Common myeloid progenitor, CD34-positive (primary cell): ENCODE measurements at regions not wholly inside any gene's neighbourhood (a gene's known extent, or its start where the extent isn't known, plus 50 kb on each side); places are given as distances from the start of the nearest gene placed in this dataset.

ENCODE experiments used
- CTCF ChIA-PET: fragments of 350-600 bp; sonication (Branson Sonifier 250); formaldehyde crosslinking; loops from one replicate; lab custom pipeline; 2021; ENCODE audit warnings: antibody characterized with exemption; lab: Charles Lee
- POLR2A ChIA-PET: fragments of 350-600 bp; sonication (Branson Sonifier 250); formaldehyde crosslinking; loops from one replicate; lab custom pipeline; 2021; ENCODE audit warnings: antibody characterized with exemption; lab: Charles Lee
- DNase-seq, 3 donors: peaks; one replicate each; pipeline versions ENCODE4 v3.0.0 to v3.0.0-alpha.2; 2013
- H3K27ac ChIP-seq, 2 experiments: 1 replicate in 1 of 2; 2 replicates in 1 of 2; pipeline ENCODE4 v1.7.0; 2013; ENCODE audit warnings: inconsistent platforms in 2 of 2, low read length in 2 of 2, mild to moderate bottlenecking in 2 of 2, low read depth in 1 of 2, moderate library complexity in 1 of 2; ENCODE audit not compliant: severe bottlenecking in 2 of 2, insufficient read depth in 1 of 2, poor library complexity in 1 of 2
- H3K27me3 ChIP-seq, 5 experiments: replicated peaks in 2 of 5; 1 replicate in 3 of 5; 2 replicates in 2 of 5; pipeline versions ENCODE4 v1.6.1 to v1.7.0; 2013; ENCODE audit warnings: low read length in 4 of 5, mild to moderate bottlenecking in 2 of 5, moderate library complexity in 2 of 5, inconsistent platforms in 1 of 5; ENCODE audit not compliant: insufficient read depth in 5 of 5, control insufficient read depth in 4 of 5
- H3K36me3 ChIP-seq, 4 experiments: 1 replicate in 2 of 4; 2 replicates in 2 of 4; pipeline versions ENCODE4 v1.6.1 to v1.7.0; 2013; ENCODE audit warnings: low read length in 3 of 4, control low read depth in 1 of 4, mild to moderate bottlenecking in 1 of 4; ENCODE audit not compliant: control insufficient read depth in 4 of 4, insufficient read depth in 4 of 4
- H3K4me1 ChIP-seq, 4 experiments: 1 replicate in 3 of 4; 2 replicates in 1 of 4; pipeline versions ENCODE4 v1.6.1 to v1.7.1; 2013; ENCODE audit warnings: low read length in 3 of 4, mild to moderate bottlenecking in 3 of 4, control low read depth in 1 of 4, inconsistent platforms in 1 of 4, moderate library complexity in 1 of 4; ENCODE audit not compliant: control insufficient read depth in 4 of 4, insufficient read depth in 4 of 4; ENCODE audit errors: control extremely low read depth in 1 of 4
- H3K4me3 ChIP-seq, 7 experiments: 1 replicate in 4 of 7; 2 replicates in 3 of 7; pipeline versions ENCODE4 v1.5.1 to v1.7.0; 2013; ENCODE audit warnings: mild to moderate bottlenecking in 7 of 7, low read length in 6 of 7, moderate library complexity in 6 of 7, inconsistent platforms in 2 of 7, low read depth in 2 of 7, control low read depth in 1 of 7; ENCODE audit not compliant: insufficient read depth in 4 of 7, control insufficient read depth in 1 of 7; ENCODE audit errors: extremely low read depth in 1 of 7
- H3K9me3 ChIP-seq, 5 experiments: 1 replicate in 4 of 5; 2 replicates in 1 of 5; pipeline versions ENCODE4 v1.6.1 to v1.7.1; 2013; ENCODE audit warnings: low read length in 4 of 5, mild to moderate bottlenecking in 2 of 5, inconsistent platforms in 1 of 5, low read depth in 1 of 5, moderate library complexity in 1 of 5; ENCODE audit not compliant: control insufficient read depth in 4 of 5, insufficient read depth in 2 of 5; ENCODE audit errors: control extremely low read depth in 1 of 5
- WGBS: methylation state at CpG from one replicate; pipeline ENCODE4 v1.1.5; 2013; ENCODE audit not compliant: insufficient coverage; 5-methylcytosine and 5-hydroxymethylcytosine counted together

- no peaks in the 10 kb centered on the region for H3K9me3 ChIP-seq
- no peak overlapping the region for H3K27ac ChIP-seq
- H3K4me3 ChIP-seq: no peak overlapping the region
- CTCF ChIA-PET: no interaction called here
- 83% methylated on average over 1 of the region's 1 CpG for WGBS
- no peaks in the 10 kb centered on the region for H3K4me1 ChIP-seq
- no peaks in the 10 kb centered on the region for H3K27me3 ChIP-seq
- H3K36me3 ChIP-seq: no peaks in the 10 kb centered on the region
- DNase-seq: no peak
- POLR2A ChIA-PET: no interaction called here
Observed at GRCh38 chr15:26318689-26319088, 454.2 kb downstream of the GABRB3 start.

GRCh38 chr15:26314577-26314976, 451.4 kb upstream of the ATP10A start:
- H3K9me3 ChIP-seq: no peaks in the 10 kb centered on the region
- no peak for DNase-seq
- ChIA-PET POLR2A (no interaction called here), CTCF (no interaction called here)
- WGBS: 65% methylated on average over 3 of the region's 4 CpGs
- no peaks in the 10 kb centered on the region for H3K36me3 ChIP-seq
- no peak overlapping the region for H3K27ac ChIP-seq
- no peaks in the 10 kb centered on the region for H3K4me1 ChIP-seq
- no peak overlapping the region for H3K4me3 ChIP-seq
- H3K27me3 ChIP-seq: no peaks in the 10 kb centered on the region

GRCh38 chr15:26311710-26312236, 448.6 kb upstream of the ATP10A start:
- no peak for DNase-seq
- no peak overlapping the region for H3K4me3 ChIP-seq
- ChIA-PET CTCF (no interaction called here), POLR2A (no interaction called here)
- no peaks in the 10 kb centered on the region for H3K27me3 ChIP-seq
- H3K27ac ChIP-seq: no peak overlapping the region
- WGBS: 67% methylated on average over 1 of the region's 4 CpGs
- no peaks in the 10 kb centered on the region for H3K36me3 ChIP-seq
- H3K9me3 ChIP-seq: peaks cover 0 to 2% (median 0%) of the 10 kb centered on the region in 5 experiments
- H3K4me1 ChIP-seq: no peaks in the 10 kb centered on the region

GRCh38 chr15:26298659-26299170, 435.6 kb upstream of the ATP10A start:
- Histone ChIP-seq H3K36me3 (no peaks in the 10 kb centered on the region), H3K4me3 (no peak overlapping the region), H3K9me3 (peaks cover 0 to 6% (median 0%) of the 10 kb centered on the region in 5 experiments), H3K27me3 (no peaks in the 10 kb centered on the region), H3K27ac (no peak overlapping the region), H3K4me1 (no peaks in the 10 kb centered on the region)
- DNase-seq: no peak
- ChIA-PET POLR2A (no interaction called here), CTCF (no interaction called here)
- 94% methylated on average over 8 of the region's 10 CpGs for WGBS

GRCh38 chr15:26298010-26298658, 435.0 kb upstream of the ATP10A start:
- H3K9me3 ChIP-seq: peaks cover 0 to 6% (median 0%) of the 10 kb centered on the region in 5 experiments
- no peak overlapping the region for H3K4me3 ChIP-seq
- POLR2A ChIA-PET: no interaction called here
- no peak overlapping the region for H3K27ac ChIP-seq
- no peak for DNase-seq
- CTCF ChIA-PET: interaction anchor here (1.0 kb wide), 1 partner anchor 20 kb away, joined by 3 read pairs; no protein-coding TSS in a partner anchor
- no peaks in the 10 kb centered on the region for H3K36me3 ChIP-seq
- no peaks in the 10 kb centered on the region for H3K4me1 ChIP-seq
- WGBS: 99% methylated on average over 25 of the region's 38 CpGs
- H3K27me3 ChIP-seq: no peaks in the 10 kb centered on the region

GRCh38 chr15:26295336-26296085, 432.4 kb upstream of the ATP10A start:
- CTCF ChIA-PET: no interaction called here
- Histone ChIP-seq H3K4me1 (no peaks in the 10 kb centered on the region), H3K4me3 (no peak overlapping the region), H3K27me3 (no peaks in the 10 kb centered on the region), H3K9me3 (peaks cover 0 to 6% (median 0%) of the 10 kb centered on the region in 5 experiments), H3K27ac (no peak overlapping the region), H3K36me3 (no peaks in the 10 kb centered on the region)
- POLR2A ChIA-PET: no interaction called here
- WGBS: 86% methylated on average over 4 of the region's 4 CpGs
- DNase-seq: no peak
